ENCODE measurements at regions not wholly inside any gene's neighbourhood (a gene's known extent, or its start where the extent isn't known, plus 50 kb on each side); places are given as distances from the start of the nearest gene placed in this dataset.
"Not testable (repeated sequence)": the region's sequence is repeated elsewhere in the genome, so short reads cannot be mapped to it uniquely, and the experiment has no call there.

DNA sequence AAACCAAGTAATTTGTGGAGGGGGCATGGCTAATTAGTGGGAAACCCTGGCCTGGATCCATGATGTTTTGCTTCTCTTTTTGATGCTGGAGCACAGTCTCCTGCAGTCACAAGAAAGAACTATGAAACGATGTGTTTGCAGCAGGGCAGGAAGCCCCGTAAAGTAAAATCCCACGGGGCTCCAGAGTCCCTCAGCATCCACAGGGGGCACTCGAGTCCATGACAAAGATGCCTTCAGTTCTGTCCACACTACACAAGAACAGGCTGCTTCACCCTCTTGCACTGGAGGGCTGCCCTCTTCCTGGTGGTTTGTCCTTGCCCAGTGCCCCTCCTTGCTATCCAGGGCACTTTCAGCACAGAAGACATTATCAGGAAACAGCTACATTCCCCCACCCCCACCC is 475.1 kb downstream of the TUBA3C start:
- TF ChIP-seq, protein P1, sequence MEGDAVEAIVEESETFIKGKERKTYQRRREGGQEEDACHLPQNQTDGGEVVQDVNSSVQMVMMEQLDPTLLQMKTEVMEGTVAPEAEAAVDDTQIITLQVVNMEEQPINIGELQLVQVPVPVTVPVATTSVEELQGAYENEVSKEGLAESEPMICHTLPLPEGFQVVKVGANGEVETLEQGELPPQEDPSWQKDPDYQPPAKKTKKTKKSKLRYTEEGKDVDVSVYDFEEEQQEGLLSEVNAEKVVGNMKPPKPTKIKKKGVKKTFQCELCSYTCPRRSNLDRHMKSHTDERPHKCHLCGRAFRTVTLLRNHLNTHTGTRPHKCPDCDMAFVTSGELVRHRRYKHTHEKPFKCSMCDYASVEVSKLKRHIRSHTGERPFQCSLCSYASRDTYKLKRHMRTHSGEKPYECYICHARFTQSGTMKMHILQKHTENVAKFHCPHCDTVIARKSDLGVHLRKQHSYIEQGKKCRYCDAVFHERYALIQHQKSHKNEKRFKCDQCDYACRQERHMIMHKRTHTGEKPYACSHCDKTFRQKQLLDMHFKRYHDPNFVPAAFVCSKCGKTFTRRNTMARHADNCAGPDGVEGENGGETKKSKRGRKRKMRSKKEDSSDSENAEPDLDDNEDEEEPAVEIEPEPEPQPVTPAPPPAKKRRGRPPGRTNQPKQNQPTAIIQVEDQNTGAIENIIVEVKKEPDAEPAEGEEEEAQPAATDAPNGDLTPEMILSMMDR (conservative IDR thresholded peaks at IDR 0.05; ENCODE audit: low read depth, low read length): not testable (repeated sequence)
- not testable (repeated sequence) for TF ChIP-seq FOS, CEBPB (IDR thresholded peaks at IDR 0.05; ENCODE audit: low read depth, low read length)
